DMS153 treated with DMSO at 0.1 percent for 48 hours (cell line): ENCODE measurements at regions not wholly inside any gene's neighbourhood (a gene's known extent, or its start where the extent isn't known, plus 50 kb on each side); places are given as distances from the start of the nearest gene placed in this dataset.
"Not testable (repeated sequence)": the region's sequence is repeated elsewhere in the genome, so short reads cannot be mapped to it uniquely, and the experiment has no call there.

ENCODE experiments used
- DNase-seq: peaks from one replicate; lab custom pipeline; 2025; ENCODE audit not compliant: unreplicated experiment; lab: John Stamatoyannopoulos, UW

DNA sequence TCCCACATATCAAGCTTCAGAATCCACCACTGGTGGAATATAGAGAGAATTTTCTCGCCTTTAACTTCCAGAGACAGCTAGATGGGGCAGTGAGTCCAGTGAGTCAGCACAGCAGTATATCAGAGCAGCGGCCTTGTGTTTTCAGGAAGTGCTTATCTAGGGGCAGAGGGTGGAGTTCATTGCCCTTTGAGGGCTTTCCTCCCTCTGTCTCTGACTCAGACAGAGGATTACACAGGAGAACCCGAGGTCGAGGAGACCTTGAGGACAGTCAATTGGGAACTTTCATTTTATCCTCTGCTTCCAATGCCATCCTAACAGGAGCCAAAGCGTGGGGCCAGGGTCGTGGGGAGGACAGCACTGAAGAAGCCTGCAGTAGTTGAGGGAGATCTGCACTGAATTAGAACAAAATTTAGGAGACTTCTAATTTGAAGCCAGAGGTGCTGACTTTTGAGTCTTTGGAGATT, 109.6 kb upstream of the UMPS start:
- DNase-seq, result no peak

DNA sequence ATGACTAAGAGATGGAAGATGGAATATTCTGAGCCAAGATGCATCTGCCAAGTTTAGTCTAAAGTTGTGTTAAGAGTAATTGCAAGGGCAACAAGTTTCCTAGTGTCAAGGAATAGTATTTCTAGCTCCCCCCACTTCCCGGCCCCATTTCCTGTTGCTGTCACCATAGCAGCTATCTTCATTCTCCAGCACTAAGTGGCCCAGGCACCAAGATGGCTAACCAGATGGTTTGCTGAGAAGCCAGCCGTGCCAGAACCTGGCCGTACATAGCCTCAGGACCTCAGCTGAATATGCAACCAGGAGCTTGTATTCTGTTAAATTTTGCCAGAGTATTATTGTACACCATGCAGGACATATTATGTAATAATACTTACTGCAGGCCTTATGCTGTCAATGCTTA, 108.8 kb upstream of the UMPS start:
- no peak for DNase-seq

DNA sequence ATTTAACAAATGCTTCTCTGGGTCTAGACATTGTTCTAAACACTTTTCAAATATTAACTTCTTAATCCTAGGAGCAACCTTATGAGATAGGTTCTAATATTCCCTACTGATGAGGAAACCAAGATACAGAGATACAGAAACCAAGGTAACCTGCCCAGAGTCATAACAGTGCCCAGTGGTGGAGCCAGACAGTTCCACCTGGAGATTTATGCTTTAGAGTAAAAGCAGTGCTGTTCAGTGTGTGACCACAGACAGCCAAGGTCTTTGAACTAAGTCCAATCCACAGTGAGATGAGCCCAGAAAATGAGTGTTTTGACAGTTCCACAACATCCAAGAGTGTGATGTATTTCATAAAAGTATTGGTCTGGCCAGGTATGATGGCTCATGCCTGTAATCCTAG, 105.2 kb upstream of the UMPS start:
- DNase-seq, result no peak

DNA sequence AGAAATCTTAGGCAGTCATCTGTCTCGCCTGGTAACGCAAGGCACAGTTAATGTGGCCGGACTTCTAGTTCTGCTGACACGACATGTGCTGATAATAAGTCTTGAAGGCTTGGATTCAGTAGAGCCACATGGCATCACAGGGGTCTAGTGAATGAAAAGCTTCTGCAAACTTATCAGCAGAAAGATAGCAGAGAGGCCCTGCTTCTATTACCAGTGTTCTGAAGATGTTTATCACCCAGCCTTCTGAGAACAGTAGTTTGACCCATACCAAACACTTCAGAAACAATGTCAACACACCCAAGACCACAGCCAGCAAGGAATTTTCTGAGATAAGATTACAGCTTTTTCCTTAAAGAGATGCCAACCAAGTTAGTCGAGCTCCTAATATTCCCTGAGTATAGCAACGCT, 102.7 kb upstream of the UMPS start:
- no peak for DNase-seq

DNA sequence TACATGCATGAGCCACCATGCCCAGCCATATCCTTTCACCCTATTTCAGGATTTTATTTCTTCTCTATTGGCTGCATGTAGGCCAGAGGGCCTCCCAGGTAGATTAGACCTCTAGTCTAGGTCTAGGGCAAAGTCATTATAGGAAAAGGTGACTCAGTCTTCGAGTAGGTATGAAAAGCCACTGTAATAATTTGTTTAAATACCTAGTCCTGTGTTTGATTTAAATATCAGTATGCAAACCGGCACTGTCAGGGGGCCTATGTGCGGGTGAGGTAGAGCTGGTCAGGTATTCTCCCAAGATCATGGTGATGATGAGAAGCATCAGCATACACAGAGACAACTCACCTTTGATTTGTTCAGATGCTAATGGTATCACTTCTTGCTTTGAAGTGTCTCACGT, 101.4 kb upstream of the UMPS start:
- DNase-seq, result no peak

DNA sequence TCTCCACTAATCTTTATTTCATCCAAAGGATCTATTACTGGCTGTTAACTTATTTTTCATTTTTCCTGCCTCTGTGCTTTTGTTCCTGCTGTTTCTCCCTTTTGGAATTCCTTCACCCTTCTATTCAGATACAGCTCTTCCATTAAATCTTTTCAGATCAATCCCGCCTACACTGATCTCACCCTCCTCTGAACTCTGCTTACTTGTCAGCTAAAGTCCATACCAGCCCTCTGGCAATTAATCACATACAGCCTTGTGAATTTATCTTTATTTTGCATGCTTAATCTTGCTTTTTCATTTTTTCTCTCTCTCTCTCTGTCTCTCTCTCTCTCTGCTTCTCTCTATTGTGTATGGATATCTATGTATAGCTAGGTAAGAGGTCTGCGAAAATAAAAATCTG, 100.8 kb upstream of the UMPS start:
- no peak for DNase-seq

DNA sequence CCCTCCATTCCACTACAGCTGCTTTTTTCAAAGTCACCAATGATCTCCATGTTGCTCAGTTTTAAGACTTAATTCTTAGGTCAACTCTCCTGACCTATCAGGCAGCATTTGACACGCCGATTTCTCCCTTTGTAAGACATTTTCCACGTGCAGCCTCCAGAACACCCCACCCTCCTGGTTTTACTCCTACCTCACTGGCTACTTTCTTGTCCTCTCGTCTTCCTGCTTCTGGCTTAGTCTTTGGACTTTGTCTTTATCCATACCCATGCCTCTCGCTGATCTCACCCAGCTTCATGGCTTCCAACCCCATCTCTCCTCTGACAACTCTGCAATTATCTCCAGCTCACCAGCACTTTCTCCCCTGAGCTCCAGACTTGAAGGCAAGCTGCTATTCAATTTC, 99.3 kb upstream of the UMPS start:
- no peak for DNase-seq

DNA sequence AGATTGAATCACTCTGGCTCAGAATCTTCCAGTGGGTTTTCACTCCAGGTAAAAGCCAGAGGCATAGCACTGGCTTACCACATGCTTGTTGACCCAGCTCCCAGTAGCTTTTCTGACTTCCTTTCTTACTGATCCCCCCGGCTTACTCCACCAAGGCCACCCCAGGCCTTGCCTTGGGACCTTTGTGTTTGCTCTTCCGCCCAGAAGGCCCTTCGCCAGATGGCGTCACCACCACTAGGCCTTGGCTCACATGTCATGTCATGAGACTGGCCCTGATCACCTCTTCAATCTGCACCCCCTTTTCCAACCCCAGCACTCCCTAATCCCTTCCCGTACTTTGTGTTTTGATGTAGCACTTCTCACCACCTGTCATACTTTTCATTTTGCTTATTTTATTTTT, 98.5 kb upstream of the UMPS start:
- DNase-seq, result no peak

DNA sequence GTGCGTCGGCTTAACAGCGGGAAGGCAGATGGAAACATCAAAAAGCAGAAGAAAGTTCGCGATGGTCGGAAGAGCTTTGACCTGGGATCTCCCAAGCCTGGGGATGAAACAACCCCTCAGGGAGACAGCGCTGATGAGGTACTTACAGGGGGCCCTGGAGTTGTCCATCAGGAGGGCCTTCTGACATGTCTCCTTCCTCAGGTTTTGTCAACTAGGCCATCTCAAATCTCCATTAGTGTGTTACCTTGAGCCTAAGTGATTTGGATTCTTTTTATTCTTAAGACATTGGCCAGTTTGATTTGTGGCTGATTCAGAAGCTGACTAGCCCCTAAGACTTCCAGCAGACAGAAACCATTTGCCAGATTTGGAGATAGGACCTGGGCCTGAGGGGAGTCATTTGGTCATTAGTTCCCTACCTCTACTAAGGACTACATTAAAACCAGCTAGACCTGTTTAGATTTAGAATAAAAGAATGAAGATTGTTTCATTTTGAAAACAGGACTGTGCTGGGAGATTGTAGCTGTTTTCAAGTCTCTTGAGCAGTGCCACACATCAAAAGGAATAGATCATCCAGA, 97.6 kb upstream of the UMPS start:
- DNase-seq, result no peak

DNA sequence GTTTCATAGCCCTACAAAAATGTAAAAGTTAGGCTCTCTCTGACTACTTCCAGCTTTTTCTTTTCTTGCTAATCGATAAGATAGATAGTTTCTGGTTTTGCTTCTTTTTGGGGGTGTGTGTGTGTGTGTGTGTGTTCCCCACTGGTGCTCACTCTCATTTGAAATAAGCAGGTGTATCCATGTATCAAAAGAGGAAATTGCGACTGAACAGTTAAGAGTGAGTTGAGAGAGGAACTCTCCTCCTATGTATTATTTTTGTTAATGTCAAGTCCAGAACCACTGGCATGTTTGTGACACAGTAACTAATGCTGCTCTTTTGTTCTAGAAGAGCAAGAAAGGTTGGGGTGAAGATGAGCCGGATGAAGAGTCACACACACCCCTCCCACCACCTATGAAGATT, 96.7 kb upstream of the UMPS start:
- no peak for DNase-seq

DNA sequence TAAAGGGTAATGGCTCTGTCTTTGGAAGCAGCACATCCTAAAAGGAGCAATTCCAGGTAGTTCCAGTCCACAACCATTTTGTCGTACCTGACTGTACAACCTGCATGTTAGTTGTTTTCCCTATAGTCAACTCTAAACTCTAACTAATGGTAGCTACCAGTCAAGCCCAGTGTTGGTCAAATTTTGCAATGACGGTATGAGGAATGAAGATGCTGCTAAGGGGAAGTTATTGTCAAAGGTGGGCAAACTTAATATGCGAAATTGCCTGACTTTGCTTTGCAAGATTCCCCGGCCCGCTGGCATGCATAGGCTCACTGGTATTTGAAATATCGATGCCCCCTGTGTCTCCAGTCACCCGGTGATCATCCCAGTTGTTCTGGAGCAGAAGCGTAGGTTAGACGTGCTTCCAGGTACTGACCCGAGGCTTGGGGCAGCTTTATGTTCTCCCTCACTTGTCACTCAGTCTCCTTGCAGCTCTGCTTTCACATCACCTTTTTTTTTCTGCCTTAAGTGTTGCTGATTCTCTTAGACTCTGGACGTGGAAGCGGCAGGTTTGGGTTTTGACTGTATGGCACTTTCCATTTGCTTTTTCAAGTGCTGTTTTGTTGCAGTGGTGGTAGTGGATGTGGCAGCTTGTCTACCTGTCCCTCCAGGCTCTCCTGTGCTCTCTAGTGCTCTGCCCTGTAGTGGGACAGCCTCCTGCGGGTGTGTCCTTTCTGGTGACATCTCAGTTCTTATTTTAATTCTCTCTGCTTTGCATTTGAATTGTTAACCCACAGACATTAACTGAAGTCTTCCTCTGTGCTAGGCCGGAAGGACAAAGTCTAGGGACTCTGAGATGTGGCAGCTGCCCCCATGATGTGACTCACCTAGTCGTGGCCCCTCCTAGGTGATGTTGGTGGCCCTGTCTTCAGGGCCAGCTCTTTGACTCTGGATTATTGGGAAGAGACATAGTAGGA, 95.8 kb upstream of the UMPS start:
- no peak for DNase-seq

DNA sequence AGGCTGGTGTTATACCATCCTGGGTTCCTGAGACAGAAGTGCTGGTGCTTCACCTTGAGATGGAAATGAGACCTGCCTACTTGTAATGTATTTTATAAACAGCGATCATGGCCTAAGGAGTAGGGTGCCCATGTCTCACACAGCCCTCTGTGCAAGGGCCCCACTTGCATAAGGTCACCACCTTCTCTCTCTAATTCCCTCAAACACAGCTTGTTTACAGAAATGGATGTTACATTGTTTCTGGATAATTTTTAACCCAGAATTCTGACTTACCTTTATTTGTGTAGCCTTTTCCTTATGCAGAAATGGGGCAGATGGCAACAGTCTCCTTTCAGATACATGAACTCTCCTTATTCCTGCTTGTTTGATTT, 95.1 kb upstream of the UMPS start:
- no peak for DNase-seq

DNA sequence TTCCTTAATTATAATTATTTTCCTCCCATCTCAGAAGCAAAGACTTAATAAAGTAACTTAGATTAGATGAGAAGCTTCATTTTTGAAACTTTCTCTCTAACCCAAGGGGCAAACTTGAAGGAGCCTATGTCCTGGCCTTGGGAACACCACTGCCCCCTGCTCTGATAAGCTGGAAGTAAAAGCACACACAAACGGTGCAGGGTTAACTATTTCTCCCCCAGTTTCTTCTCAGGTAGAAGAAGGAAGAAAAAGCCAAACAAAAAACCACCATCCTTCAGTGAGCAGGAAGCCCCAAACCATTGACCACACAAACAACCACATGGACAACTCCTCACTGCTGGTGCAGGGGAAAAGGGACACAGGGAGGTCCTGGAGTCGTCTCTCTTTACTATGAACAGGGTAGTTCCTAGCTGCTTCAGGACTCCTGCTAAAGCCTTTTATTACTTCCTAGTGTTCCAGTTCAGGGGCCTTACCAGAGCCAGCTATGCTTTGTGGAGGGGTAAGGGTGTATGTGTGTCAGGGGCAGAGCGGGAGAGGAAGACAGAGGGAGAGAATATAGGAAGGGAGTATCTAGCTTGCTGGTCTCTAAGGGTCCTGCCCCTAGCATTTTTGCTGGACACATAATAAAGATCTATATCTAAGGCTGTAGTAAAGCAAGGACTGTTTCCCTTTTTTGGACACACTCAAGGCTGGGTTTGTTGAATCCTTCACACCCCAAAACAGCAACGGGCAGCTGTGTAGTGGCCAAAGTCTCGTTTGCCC, 94.0 kb upstream of the UMPS start:
- no peak for DNase-seq

DNA sequence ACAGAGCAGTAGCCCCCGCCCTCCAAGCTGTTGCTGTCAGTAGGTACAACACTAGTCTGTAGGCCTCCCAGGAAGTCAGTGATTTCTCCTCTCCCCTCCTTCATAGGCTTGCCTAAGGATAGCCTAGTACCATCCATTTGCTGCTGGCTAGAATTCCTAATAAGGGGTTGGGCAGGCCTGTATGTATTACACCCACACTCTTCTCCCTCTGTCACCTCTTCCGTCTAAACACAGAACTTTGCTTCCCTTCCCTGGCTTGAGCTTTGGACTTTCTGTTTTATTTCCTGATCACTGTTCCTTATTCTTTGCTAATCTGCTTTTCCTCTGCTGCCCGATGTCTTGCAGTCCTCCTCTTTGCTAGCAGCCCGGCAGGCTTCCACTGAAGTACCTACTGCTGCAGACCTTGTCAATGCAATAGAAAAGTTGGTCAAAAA, 93.4 kb upstream of the UMPS start:
- DNase-seq, result no peak

DNA sequence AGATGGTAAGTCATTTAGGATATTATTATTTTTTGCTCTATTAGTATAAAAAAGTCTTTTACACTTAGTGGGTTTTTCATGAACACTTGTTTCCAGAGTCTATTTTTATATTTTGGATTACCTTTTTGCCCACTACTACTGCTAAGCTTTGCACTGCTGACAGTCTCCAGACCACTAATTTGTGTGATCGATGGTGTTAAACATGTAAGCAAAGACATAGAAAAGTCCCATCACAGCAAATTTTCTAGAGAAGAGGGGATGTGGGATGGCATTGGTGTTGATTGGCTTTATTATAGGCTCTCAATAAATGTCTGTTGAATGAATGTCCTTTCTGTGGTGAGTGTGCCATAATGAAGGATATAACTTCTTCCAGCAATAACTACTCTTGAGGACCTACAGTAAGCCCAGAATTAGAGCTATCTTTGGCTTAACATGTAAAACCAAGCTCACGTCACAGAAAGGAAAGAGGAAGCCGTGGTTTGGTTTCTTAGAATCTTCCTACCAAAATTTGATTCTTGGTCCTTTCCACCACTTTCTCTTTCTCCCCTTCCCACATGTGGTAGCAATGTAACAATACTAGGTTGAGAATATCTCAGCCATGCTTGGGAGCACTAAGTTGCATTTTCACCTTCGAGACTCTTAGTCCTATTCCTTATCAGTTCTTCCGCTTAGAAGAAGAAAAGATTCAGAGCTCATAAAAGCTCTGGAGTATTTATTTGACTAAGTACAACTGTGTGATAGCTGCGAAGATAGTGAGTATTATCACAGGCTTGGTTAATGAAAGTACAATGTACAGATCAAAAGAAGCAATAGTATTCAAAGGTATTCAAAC, 90.6 kb upstream of the UMPS start:
- no peak for DNase-seq

DNA sequence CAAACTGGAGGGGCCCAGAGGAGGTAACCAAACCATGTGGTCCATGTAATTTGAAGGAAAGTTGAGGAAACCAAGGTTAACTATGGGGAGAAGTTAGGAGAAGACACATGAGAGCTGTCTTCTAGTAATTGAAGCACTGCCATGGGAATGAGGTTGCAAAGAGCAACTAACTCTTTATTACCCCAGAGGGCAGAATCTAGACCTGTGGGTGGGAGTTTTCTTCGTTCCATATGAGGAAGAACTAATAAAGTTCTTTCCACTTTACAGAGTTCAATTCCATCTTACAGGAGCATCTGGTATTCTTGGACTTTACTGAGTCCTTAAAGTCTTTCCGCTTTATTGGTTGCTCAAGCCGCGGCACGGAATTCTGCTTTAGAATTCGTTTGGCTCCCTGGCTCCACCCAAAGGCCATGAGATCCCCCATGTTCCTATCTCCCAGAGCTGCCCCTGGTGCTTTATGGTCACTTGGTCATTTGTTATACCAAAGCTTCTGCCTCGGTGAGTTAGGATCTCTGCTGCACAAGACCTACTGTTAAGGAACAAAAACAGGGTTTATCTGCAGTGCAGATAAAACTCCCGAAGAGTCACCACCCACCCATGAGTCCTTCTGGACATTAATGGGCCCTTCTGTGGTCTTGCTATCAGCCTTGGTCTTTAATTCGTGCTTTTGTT, 89.5 kb upstream of the UMPS start:
- no peak for DNase-seq

DNA sequence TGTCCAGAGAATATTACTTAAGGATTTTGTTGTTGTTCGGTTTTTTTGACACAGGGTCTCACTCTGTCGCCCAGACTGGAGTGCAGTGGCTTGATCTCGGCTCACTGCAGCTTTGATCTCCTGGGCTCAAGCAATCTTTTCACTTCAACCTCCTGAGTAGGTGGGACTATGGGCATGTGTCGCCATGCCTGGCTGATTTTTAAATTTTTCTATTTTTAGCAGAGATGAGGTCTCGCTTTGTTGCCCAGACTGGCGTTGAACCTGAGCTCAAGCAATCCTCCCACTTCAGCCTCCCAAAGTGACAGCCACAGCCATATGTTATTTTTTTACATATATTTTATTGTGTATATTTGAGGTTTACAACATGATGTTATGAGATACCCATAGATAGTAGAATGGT, 86.8 kb upstream of the UMPS start:
- no peak for DNase-seq

DNA sequence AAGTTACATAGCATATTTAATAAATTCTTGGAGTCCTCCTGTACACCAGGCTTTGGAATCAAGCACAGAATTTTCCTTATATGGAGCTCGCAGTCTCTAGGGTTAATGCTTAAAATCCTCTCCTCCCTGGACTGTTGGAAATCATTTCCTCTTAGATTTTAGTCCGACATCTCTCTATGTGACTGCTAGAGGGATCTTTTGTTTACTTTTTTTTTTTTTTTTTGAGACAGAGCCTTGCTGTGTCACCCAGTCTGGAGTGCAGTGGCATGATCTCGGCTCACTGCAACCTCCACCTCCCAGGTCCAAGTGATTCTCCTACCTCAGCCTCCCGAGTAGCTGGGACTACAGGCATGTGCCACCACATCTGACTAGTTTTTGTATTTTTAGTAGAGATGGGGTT, 84.1 kb upstream of the UMPS start:
- DNase-seq, result not testable (repeated sequence)

DNA sequence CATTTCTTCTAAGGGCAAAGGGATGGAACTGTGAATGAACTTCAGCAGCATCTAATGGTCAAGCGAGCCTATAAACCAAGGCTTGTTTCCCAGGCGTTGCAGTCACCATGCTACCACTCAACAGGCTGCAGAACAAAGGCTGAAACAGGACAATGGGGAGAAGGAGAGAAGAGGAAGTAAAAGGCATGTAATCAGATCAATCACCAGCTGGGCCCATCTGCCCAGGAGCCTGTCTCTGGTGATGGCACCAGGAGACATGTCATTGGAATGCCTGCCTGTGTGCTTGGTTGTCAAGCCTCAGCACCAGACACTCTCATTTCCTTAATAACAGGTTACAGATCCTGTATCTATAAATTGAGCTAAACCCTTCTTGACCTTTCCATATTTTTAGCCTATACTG, 81.7 kb upstream of the UMPS start:
- no peak for DNase-seq

DNA sequence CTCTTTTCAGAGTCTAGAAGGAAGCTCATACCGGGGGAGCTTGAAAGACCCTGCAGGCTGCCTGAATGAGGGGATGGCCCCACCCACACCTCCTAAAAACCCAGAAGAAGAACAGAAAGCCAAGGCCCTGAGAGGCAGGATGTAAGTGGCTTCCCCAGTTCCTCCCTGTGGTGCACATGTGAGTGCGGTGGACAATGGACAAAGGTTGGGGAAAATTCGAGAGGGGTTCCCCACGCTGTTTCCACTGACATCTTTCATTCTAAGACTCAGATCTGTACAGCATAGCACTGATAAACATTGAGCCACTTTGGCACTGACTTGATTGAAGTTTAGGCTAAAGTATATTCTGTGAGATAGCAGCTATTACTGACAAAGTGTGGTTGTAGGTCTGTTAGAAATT, 79.5 kb upstream of the UMPS start:
- DNase-seq, result no peak
